Erythroblast (primary cell): ENCODE measurements at regions not wholly inside any gene's neighbourhood (a gene's known extent, or its start where the extent isn't known, plus 50 kb on each side); places are given as distances from the start of the nearest gene placed in this dataset.

Experiments
- GATA1 ChIP-seq: IDR thresholded peaks from 2 replicates; pipeline ENCODE4 v1.6.1; 2011; ENCODE audit warnings: low read depth, mild to moderate bottlenecking, control low read depth, low read length, moderate library complexity
- POLR2A ChIP-seq: IDR thresholded peaks from 2 replicates; pipeline ENCODE4 v1.6.1; 2011; ENCODE audit warnings: mild to moderate bottlenecking, low read length

DNA sequence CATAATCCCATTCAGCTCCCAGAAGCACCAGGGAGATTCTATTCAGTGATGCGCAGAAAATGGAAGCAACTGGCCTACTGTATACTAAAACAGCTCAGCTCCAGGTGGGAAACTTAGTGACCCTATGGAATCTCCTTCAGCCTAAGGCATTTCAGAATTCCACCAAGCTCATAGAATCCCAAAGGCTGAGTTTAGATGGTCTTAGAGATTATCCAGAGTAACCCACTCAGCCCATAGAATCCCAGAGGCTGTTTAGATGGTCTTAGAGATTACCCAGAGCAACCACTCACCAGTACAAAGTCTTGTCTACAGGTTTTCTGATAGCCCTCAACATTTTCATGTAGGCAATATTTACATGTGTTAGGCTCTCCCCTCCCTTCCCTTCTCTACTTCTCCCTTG is 232.0 kb upstream of the SLC14A2 start:
- TF ChIP-seq POLR2A = no peak
- no peak for TF ChIP-seq GATA1
